ENCODE measurements at regions not wholly inside any gene's neighbourhood (a gene's known extent, or its start where the extent isn't known, plus 50 kb on each side); places are given as distances from the start of the nearest gene placed in this dataset.

GRCh38 chr2:19473350-19473749 is 114.9 kb upstream of the OSR1 start:
- TF ChIP-seq CTCF (IDR thresholded peaks at IDR 0.05; ENCODE audit: insufficient read depth, low read depth, low read length, missing control alignments), result no peak
- DNase-seq (ENCODE audit: low read depth), result no peak
- no peak overlapping the region for H3K4me3 ChIP-seq (ENCODE audit: low read depth, low read length)

- no peak for DNase-seq (ENCODE audit: low read depth)
- no peak overlapping the region for H3K4me3 ChIP-seq (ENCODE audit: low read depth, low read length)
- TF ChIP-seq CTCF (IDR thresholded peaks at IDR 0.05; ENCODE audit: insufficient read depth, low read depth, low read length, missing control alignments), result no peak
These were observed 114.1 kb upstream of the OSR1 start for GRCh38 chr2:19472391-19472978.

- no peak overlapping the region for H3K4me3 ChIP-seq (ENCODE audit: low read depth, low read length)
These were observed 113.1 kb upstream of the OSR1 start for GRCh38 chr2:19471491-19471890.

GRCh38 chr2:19465978-19466377 is 107.6 kb upstream of the OSR1 start:
- DNase-seq (ENCODE audit: low read depth), result no peak
- TF ChIP-seq CTCF (IDR thresholded peaks at IDR 0.05; ENCODE audit: insufficient read depth, low read depth, low read length, missing control alignments), result no peak
- no peak overlapping the region for H3K4me3 ChIP-seq (ENCODE audit: low read depth, low read length)

More at GRCh38 chr2:19471491-19471890, 113.1 kb upstream of the OSR1 start:
- DNase-seq (ENCODE audit: low read depth), result no peak
- TF ChIP-seq CTCF (IDR thresholded peaks at IDR 0.05; ENCODE audit: insufficient read depth, low read depth, low read length, missing control alignments), result no peak

GRCh38 chr2:19462256-19462645 is 103.8 kb upstream of the OSR1 start:
- TF ChIP-seq CTCF (IDR thresholded peaks at IDR 0.05; ENCODE audit: insufficient read depth, low read depth, low read length, missing control alignments), result no peak
- no peak overlapping the region for H3K4me3 ChIP-seq (ENCODE audit: low read depth, low read length)
- no peak for DNase-seq (ENCODE audit: low read depth)

GRCh38 chr2:19461504-19462255 is 103.3 kb upstream of the OSR1 start:
- DNase-seq (ENCODE audit: low read depth), result no peak
- TF ChIP-seq CTCF (IDR thresholded peaks at IDR 0.05; ENCODE audit: insufficient read depth, low read depth, low read length, missing control alignments), result no peak

More at GRCh38 chr2:19461504-19462255, 103.3 kb upstream of the OSR1 start:
- H3K4me3 ChIP-seq (ENCODE audit: low read depth, low read length), result no peak overlapping the region
